Suppressor macrophage treated with lipopolysaccharide for 1 hour (primary cell): ENCODE measurements at regions not wholly inside any gene's neighbourhood (a gene's known extent, or its start where the extent isn't known, plus 50 kb on each side); places are given as distances from the start of the nearest gene placed in this dataset.

Experiments used
- DNase-seq, 3 donors: peaks; one replicate each; pipeline ENCODE4 v3.0.0-alpha.2; 2020 to 2022

GRCh38 chr18:73514449-73514848 is 633.2 kb downstream of the FBXO15 start:
- no peak for DNase-seq

- no peak for DNase-seq
These were observed 635.7 kb downstream of the FBXO15 start for GRCh38 chr18:73511771-73512503.

GRCh38 chr18:73509460-73509859 is 638.2 kb downstream of the FBXO15 start:
- DNase-seq = no peak

GRCh38 chr18:73503326-73503725 is 635.5 kb upstream of the NETO1 start:
- no peak for DNase-seq

- no peak for DNase-seq
These were observed 620.2 kb upstream of the NETO1 start for GRCh38 chr18:73487966-73488365.

GRCh38 chr18:73485166-73485565 is 617.4 kb upstream of the NETO1 start:
- no peak for DNase-seq

- no peak for DNase-seq
These were observed 615.1 kb upstream of the NETO1 start for GRCh38 chr18:73482901-73483300.

GRCh38 chr18:73479477-73479876 is 611.7 kb upstream of the NETO1 start:
- no peak for DNase-seq

GRCh38 chr18:73478191-73478590 is 610.4 kb upstream of the NETO1 start:
- no peak for DNase-seq

GRCh38 chr18:73476031-73476430 is 608.2 kb upstream of the NETO1 start:
- no peak for DNase-seq

- no peak for DNase-seq
These were observed 594.3 kb upstream of the NETO1 start for GRCh38 chr18:73462092-73462491.

GRCh38 chr18:73461780-73462059 is 593.9 kb upstream of the NETO1 start:
- DNase-seq = no peak

GRCh38 chr18:73461038-73461779 is 593.4 kb upstream of the NETO1 start:
- DNase-seq = no peak

GRCh38 chr18:73458186-73458964 is 590.6 kb upstream of the NETO1 start:
- no peak for DNase-seq

- no peak for DNase-seq
These were observed 588.9 kb upstream of the NETO1 start for GRCh38 chr18:73456643-73457042.

GRCh38 chr18:73452866-73453265 is 585.1 kb upstream of the NETO1 start:
- DNase-seq = no peak

- DNase-seq = no peak
These were observed 578.7 kb upstream of the NETO1 start for GRCh38 chr18:73446502-73446901.

GRCh38 chr18:73431620-73432019 is 563.8 kb upstream of the NETO1 start:
- no peak for DNase-seq

GRCh38 chr18:73421010-73421409 is 553.2 kb upstream of the NETO1 start:
- no peak for DNase-seq

- no peak for DNase-seq
These were observed 551.7 kb upstream of the NETO1 start for GRCh38 chr18:73419531-73419930.

GRCh38 chr18:73414598-73414997 is 546.8 kb upstream of the NETO1 start:
- DNase-seq = no peak

- no peak for DNase-seq
These were observed 546.3 kb upstream of the NETO1 start for GRCh38 chr18:73414069-73414468.

GRCh38 chr18:73409242-73409641 is 541.5 kb upstream of the NETO1 start:
- no peak for DNase-seq

GRCh38 chr18:73408469-73408868 is 540.7 kb upstream of the NETO1 start:
- DNase-seq = no peak
